ENCODE measurements at regions not wholly inside any gene's neighbourhood (a gene's known extent, or its start where the extent isn't known, plus 50 kb on each side); places are given as distances from the start of the nearest gene placed in this dataset.

GRCh38 chr3:161689584-161690298, 193.1 kb downstream of the OTOL1 start:
- Histone ChIP-seq H3K27me3 (ENCODE audit: control insufficient read depth in 1 of 2, insufficient read depth in 2 of 2, low read length in 2 of 2) (no peaks in the 10 kb centered on the region), H3K36me3 (ENCODE audit: insufficient read depth, low read length) (no peaks in the 10 kb centered on the region), H3K4me3 (ENCODE audit: low read length) (no peak overlapping the region), H3K4me1 (ENCODE audit: insufficient read depth, low read length) (no peaks in the 10 kb centered on the region), H3K27ac (ENCODE audit: low read depth in 1 of 2, low read length in 2 of 2) (no peak overlapping the region), H3K9me3 (ENCODE audit: control insufficient read depth in 1 of 2, insufficient read depth in 1 of 2, low read length in 2 of 2) (peaks cover 0 to 3% of the 10 kb centered on the region in 2 experiments)
- no peaks in the 10 kb centered on the region for H3K9me3 Mint-ChIP-seq
- POLR2A ChIA-PET: no interaction called here
- no peak overlapping the region for H3K4me3 Mint-ChIP-seq
- no peaks in the 10 kb centered on the region for H3K4me1 Mint-ChIP-seq (ENCODE audit: low read depth)
- H3K27ac Mint-ChIP-seq: no peak overlapping the region
- intact Hi-C loops (cut with DNase I, micrococcal nuclease): no loop called here
- no peak for TF ChIP-seq CTCF (IDR thresholded peaks at IDR 0.05)
- ATAC-seq (ENCODE audit: poor library complexity) (no peak), DNase-seq (no peak)
- no peaks in the 10 kb centered on the region for H3K36me3 Mint-ChIP-seq (ENCODE audit: low read depth)
- CTCF ChIA-PET: interaction anchor here (0.6 kb wide), 1 partner anchor 1011 kb away, joined by 3 read pairs; no protein-coding TSS in a partner anchor
- no peaks in the 10 kb centered on the region for H3K27me3 Mint-ChIP-seq

DNA sequence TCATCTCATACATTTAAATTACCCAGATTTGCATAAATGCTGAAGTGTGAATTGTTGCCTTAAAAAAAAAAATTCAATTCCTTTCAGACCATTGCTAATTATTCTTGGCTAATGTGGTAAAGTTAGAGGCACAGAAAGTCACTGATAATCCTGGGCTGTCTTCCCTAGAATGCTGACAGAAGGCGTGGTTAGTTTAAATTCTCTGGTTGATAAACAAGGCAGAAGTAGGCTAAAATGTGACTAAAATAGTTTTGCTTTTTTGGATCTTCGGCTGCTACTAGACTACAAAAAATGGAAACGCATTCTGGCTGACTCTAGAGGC, 193.7 kb downstream of the OTOL1 start:
- no peaks in the 10 kb centered on the region for H3K27me3 ChIP-seq (ENCODE audit: control insufficient read depth in 1 of 2, insufficient read depth in 2 of 2, low read length in 2 of 2)
- Mint-ChIP-seq H3K27ac (no peak overlapping the region), H3K27me3 (no peaks in the 10 kb centered on the region), H3K9me3 (no peaks in the 10 kb centered on the region), H3K36me3 (ENCODE audit: low read depth) (no peaks in the 10 kb centered on the region), H3K4me3 (no peak overlapping the region), H3K4me1 (ENCODE audit: low read depth) (no peaks in the 10 kb centered on the region)
- no peak overlapping the region for H3K27ac ChIP-seq (ENCODE audit: low read depth in 1 of 2, low read length in 2 of 2)
- ChIA-PET CTCF (no interaction called here), POLR2A (no interaction called here)
- H3K4me3 ChIP-seq (ENCODE audit: low read length): no peak overlapping the region
- intact Hi-C loops (cut with DNase I, micrococcal nuclease): no loop called here
- H3K4me1 ChIP-seq (ENCODE audit: insufficient read depth, low read length): no peaks in the 10 kb centered on the region
- ATAC-seq (ENCODE audit: poor library complexity): no peak
- TF ChIP-seq CTCF (IDR thresholded peaks at IDR 0.05): no peak
- DNase-seq: no peak
- H3K9me3 ChIP-seq (ENCODE audit: control insufficient read depth in 1 of 2, insufficient read depth in 1 of 2, low read length in 2 of 2): peaks cover 0 to 3% of the 10 kb centered on the region in 2 experiments
- H3K36me3 ChIP-seq (ENCODE audit: insufficient read depth, low read length): no peaks in the 10 kb centered on the region

- no peaks in the 10 kb centered on the region for H3K4me1 ChIP-seq (ENCODE audit: insufficient read depth, low read length)
- no peaks in the 10 kb centered on the region for H3K27me3 ChIP-seq (ENCODE audit: control insufficient read depth in 1 of 2, insufficient read depth in 2 of 2, low read length in 2 of 2)
- H3K36me3 Mint-ChIP-seq (ENCODE audit: low read depth): no peaks in the 10 kb centered on the region
- POLR2A ChIA-PET: no interaction called here
- no peak for DNase-seq
- no peak overlapping the region for H3K27ac Mint-ChIP-seq
- CTCF ChIA-PET: no interaction called here
- H3K4me1 Mint-ChIP-seq (ENCODE audit: low read depth): no peaks in the 10 kb centered on the region
- peaks cover 0 to 3% of the 10 kb centered on the region in 2 experiments for H3K9me3 ChIP-seq (ENCODE audit: control insufficient read depth in 1 of 2, insufficient read depth in 1 of 2, low read length in 2 of 2)
- intact Hi-C loops (cut with DNase I, micrococcal nuclease): no loop called here
- H3K4me3 ChIP-seq (ENCODE audit: low read length): no peak overlapping the region
- H3K27ac ChIP-seq (ENCODE audit: low read depth in 1 of 2, low read length in 2 of 2): no peak overlapping the region
- no peaks in the 10 kb centered on the region for H3K36me3 ChIP-seq (ENCODE audit: insufficient read depth, low read length)
- H3K9me3 Mint-ChIP-seq: no peaks in the 10 kb centered on the region
- no peak for ATAC-seq (ENCODE audit: poor library complexity)
- no peak for TF ChIP-seq CTCF (IDR thresholded peaks at IDR 0.05)
- H3K4me3 Mint-ChIP-seq: no peak overlapping the region
- no peaks in the 10 kb centered on the region for H3K27me3 Mint-ChIP-seq
Measured at GRCh38 chr3:161691677-161692076, 195.1 kb downstream of the OTOL1 start.

Data from CD4-positive, alpha-beta T cell (primary cell).